BLaER1 (cell line): ENCODE measurements at regions not wholly inside any gene's neighbourhood (a gene's known extent, or its start where the extent isn't known, plus 50 kb on each side); places are given as distances from the start of the nearest gene placed in this dataset.

Experiments used
- H3K27ac ChIP-seq: shearing (Covaris generic); formaldehyde crosslinking; 2 replicates; pipeline ENCODE4 v1.8.1; 2022
- H3K27me3 ChIP-seq: shearing (Covaris generic); formaldehyde crosslinking; 2 replicates; pipeline ENCODE4 v1.8.1; 2022
- H3K36me3 ChIP-seq: shearing (Covaris generic); formaldehyde crosslinking; 2 replicates; pipeline ENCODE4 v1.8.1; 2022
- H3K4me1 ChIP-seq: shearing (Covaris generic); formaldehyde crosslinking; 2 replicates; pipeline ENCODE4 v1.8.1; 2022
- H3K4me2 ChIP-seq: shearing (Covaris generic); formaldehyde crosslinking; 2 replicates; pipeline ENCODE4 v1.8.1; 2022
- H3K4me3 ChIP-seq: shearing (Covaris generic); formaldehyde crosslinking; 2 replicates; pipeline ENCODE4 v1.8.1; 2022
- H3K9ac ChIP-seq: shearing (Covaris generic); formaldehyde crosslinking; 2 replicates; pipeline ENCODE4 v1.8.1; 2022
- H3K9me3 ChIP-seq: shearing (Covaris generic); formaldehyde crosslinking; 2 replicates; pipeline ENCODE4 v1.8.1; 2022
- H4K20me1 ChIP-seq: shearing (Covaris generic); formaldehyde crosslinking; 2 replicates; pipeline ENCODE4 v1.8.1; 2022
- Cebpa-rat ChIP-seq: shearing (Covaris generic); IDR thresholded peaks from 2 replicates; pipeline ENCODE4 v1.8.1; 2022

GRCh38 chr6:3612341-3613041 is 139.0 kb downstream of the PXDC1 start:
- Histone ChIP-seq H3K4me3 (no peak overlapping the region), H3K9me3 (no peaks in the 10 kb centered on the region), H3K27me3 (no peaks in the 10 kb centered on the region), H3K36me3 (no peaks in the 10 kb centered on the region), H3K9ac (no peak overlapping the region), H4K20me1 (no peaks in the 10 kb centered on the region), H3K4me1 (no peaks in the 10 kb centered on the region), H3K27ac (no peak overlapping the region), H3K4me2 (no peak overlapping the region)
- no peak for TF ChIP-seq Cebpa-rat

DNA sequence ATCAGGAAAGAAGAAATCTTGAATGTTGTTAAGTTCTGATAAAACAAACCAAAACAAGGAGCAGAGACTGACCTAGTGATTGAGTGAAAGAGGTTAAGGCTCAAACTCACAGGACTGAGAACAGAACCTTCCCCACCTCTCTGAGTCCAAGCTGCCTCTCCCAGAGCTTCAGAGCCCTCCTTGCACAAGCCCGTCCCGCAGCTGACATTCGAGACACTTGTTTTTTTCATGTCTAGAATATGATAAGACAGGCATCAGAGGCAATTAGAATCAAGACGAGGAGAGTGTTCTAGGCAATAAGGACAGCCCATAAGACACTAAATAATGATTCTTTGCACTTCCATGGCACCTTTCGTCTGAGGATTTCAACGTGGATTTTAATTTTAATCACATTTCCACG is 140.6 kb downstream of the PXDC1 start:
- no peaks in the 10 kb centered on the region for H4K20me1 ChIP-seq
- no peaks in the 10 kb centered on the region for H3K4me1 ChIP-seq
- no peak overlapping the region for H3K4me2 ChIP-seq
- no peak overlapping the region for H3K4me3 ChIP-seq
- H3K27ac ChIP-seq: no peak overlapping the region
- no peaks in the 10 kb centered on the region for H3K36me3 ChIP-seq
- no peak overlapping the region for H3K9ac ChIP-seq
- no peaks in the 10 kb centered on the region for H3K27me3 ChIP-seq
- H3K9me3 ChIP-seq: no peaks in the 10 kb centered on the region
- TF ChIP-seq Cebpa-rat: no peak

DNA sequence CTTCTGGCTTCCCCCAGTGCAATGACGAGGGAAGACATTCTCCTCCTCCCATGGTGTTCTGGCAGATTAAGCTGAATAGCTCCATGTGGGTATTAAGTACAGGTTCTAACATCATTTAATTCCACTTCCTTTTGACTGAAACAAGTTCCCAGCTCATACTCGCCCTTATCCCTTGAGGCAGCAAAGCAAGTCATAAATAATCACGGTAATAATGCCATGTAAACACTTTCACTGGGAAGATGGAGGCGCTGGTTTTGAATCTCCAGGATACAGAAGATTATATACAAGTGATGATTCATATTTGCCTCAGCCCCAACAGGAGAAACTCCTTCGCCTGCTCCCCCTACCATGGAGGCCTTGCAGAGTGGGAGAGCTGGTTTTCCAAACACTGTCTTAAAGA is 141.3 kb downstream of the PXDC1 start:
- no peaks in the 10 kb centered on the region for H4K20me1 ChIP-seq
- H3K36me3 ChIP-seq: no peaks in the 10 kb centered on the region
- H3K27ac ChIP-seq: no peak overlapping the region
- H3K4me1 ChIP-seq: no peaks in the 10 kb centered on the region; the same call in 1 of the 2 replicates
- no peak overlapping the region for H3K4me2 ChIP-seq
- no peak overlapping the region for H3K9ac ChIP-seq
- H3K4me3 ChIP-seq: no peak overlapping the region
- H3K27me3 ChIP-seq: no peaks in the 10 kb centered on the region
- H3K9me3 ChIP-seq: no peaks in the 10 kb centered on the region
- no peak for TF ChIP-seq Cebpa-rat

DNA sequence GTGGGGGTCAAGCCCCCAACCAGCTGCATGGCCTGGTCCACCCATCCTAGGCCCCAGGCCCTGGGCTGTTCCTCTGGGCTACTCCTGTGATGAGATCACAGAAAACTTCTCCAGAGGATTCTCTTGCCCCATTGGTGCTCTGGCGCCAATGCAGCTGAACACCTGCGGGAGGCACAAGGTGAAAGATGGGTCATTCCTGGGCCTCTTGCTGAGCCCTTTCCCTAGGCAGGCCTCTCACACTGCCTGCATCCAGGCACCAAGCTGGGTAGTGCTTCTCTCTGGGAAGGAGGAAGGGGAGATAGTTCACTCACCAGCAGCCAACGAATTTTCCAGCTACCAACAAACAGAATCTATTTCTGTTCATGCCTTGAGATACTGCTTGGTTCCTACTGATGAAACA is 142.1 kb downstream of the PXDC1 start:
- Histone ChIP-seq H3K36me3 (no peaks in the 10 kb centered on the region), H3K27ac (no peak overlapping the region), H3K9ac (no peak overlapping the region)

DNA sequence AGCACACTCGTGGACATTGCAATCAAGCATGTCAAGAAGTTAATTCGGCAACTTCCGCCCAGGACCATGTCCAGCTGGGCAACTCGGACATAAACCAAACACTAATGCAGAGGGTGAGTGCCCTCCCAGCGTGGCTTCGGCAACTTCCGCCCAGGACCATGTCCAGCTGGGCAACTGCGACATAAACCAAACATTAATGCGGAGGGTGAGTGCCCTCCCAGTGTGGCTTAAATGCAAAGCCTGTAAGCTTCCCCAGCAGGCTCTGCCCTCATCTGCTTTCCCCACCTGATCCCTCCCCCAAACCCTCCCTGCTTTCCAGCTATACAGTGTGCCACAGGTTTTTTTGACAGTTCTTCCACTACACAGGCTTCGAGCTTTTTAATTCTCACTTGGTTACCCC is 143.4 kb downstream of the PXDC1 start:
- no peak for TF ChIP-seq Cebpa-rat
- H4K20me1 ChIP-seq: no peaks in the 10 kb centered on the region
- H3K4me3 ChIP-seq: no peak overlapping the region
- H3K9me3 ChIP-seq: 0 out of 2 replicates have a peak, but pooled peaks cover under 1% of the 10 kb centered on the region
- no peaks in the 10 kb centered on the region for H3K36me3 ChIP-seq
- H3K27ac ChIP-seq: no peak overlapping the region
- H3K27me3 ChIP-seq: no peaks in the 10 kb centered on the region
- no peak overlapping the region for H3K4me2 ChIP-seq
- no peak overlapping the region for H3K9ac ChIP-seq
- peaks cover 14% of the 10 kb centered on the region for H3K4me1 ChIP-seq

More for the DNA sequence above, 142.1 kb downstream of the PXDC1 start:
- no peak overlapping the region for H3K4me2 ChIP-seq
- peaks cover 5% of the 10 kb centered on the region; the same call in 1 of the 2 replicates for H3K4me1 ChIP-seq
- no peak overlapping the region for H3K4me3 ChIP-seq
- no peaks in the 10 kb centered on the region for H4K20me1 ChIP-seq
- H3K27me3 ChIP-seq: no peaks in the 10 kb centered on the region
- TF ChIP-seq Cebpa-rat: no peak
- H3K9me3 ChIP-seq: no peaks in the 10 kb centered on the region

DNA sequence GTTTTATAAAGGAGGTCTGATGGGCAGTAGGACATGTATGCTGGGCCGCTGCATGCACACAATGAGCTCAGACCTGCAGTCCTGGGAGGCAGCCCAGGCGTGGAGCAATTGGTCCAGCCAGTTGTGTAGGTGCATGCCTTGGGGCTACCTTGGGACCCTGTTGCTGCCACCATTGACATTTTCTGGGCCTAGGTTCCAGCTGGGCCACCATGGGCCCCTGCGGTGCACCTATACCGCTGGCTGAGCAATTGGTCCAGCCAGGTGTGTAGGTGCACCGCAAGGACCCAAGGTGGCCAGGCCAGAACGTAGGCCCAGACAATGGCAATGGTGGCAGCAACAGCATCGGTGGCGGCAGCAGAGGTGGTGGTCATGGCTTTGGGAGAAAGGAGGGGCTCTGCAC is 143.9 kb downstream of the PXDC1 start:
- Histone ChIP-seq H3K4me3 (no peak overlapping the region), H3K27ac (no peak overlapping the region), H3K4me2 (no peak overlapping the region), H3K27me3 (no peaks in the 10 kb centered on the region), H3K4me1 (peaks cover 19% of the 10 kb centered on the region), H4K20me1 (no peaks in the 10 kb centered on the region), H3K9ac (no peak overlapping the region), H3K36me3 (no peaks in the 10 kb centered on the region), H3K9me3 (peaks cover 6% of the 10 kb centered on the region)
- TF ChIP-seq Cebpa-rat: no peak

GRCh38 chr6:3607171-3607570 is 144.3 kb downstream of the PXDC1 start:
- no peak overlapping the region for H3K4me3 ChIP-seq
- H3K36me3 ChIP-seq: no peaks in the 10 kb centered on the region
- no peak overlapping the region for H3K9ac ChIP-seq
- H3K27me3 ChIP-seq: no peaks in the 10 kb centered on the region
- no peak for TF ChIP-seq Cebpa-rat
- H3K9me3 ChIP-seq: peaks cover 11% of the 10 kb centered on the region
- H3K27ac ChIP-seq: no peak overlapping the region
- no peaks in the 10 kb centered on the region for H4K20me1 ChIP-seq
- no peak overlapping the region for H3K4me2 ChIP-seq
- peaks cover 19% of the 10 kb centered on the region for H3K4me1 ChIP-seq

- peaks cover 23% of the 10 kb centered on the region for H3K9me3 ChIP-seq
- peak overlapping the region; percentile 8; the same call in 1 of the 2 replicates for H3K27ac ChIP-seq
- H3K4me1 ChIP-seq: peaks cover 19% of the 10 kb centered on the region
- no peak overlapping the region for H3K4me3 ChIP-seq
- H4K20me1 ChIP-seq: no peaks in the 10 kb centered on the region
- H3K4me2 ChIP-seq: peak overlapping the region; percentile 65
- H3K36me3 ChIP-seq: no peaks in the 10 kb centered on the region
- no peak overlapping the region for H3K9ac ChIP-seq
- no peaks in the 10 kb centered on the region for H3K27me3 ChIP-seq
- TF ChIP-seq Cebpa-rat: no peak
Observed at GRCh38 chr6:3603340-3604130, 146.7 kb upstream of the SLC22A23 start.

- Histone ChIP-seq H3K4me2 (no peak overlapping the region), H4K20me1 (no peaks in the 10 kb centered on the region), H3K27me3 (no peaks in the 10 kb centered on the region), H3K4me1 (peaks cover 19% of the 10 kb centered on the region), H3K36me3 (no peaks in the 10 kb centered on the region), H3K4me3 (no peak overlapping the region), H3K9ac (no peak overlapping the region), H3K9me3 (peaks cover 23% of the 10 kb centered on the region), H3K27ac (no peak overlapping the region)
- TF ChIP-seq Cebpa-rat: no peak
Observed at GRCh38 chr6:3601570-3601969, 144.7 kb upstream of the SLC22A23 start.

- Histone ChIP-seq H3K4me1 (no peaks in the 10 kb centered on the region; the same call in 1 of the 2 replicates), H3K27me3 (no peaks in the 10 kb centered on the region), H3K4me3 (no peak overlapping the region), H3K36me3 (no peaks in the 10 kb centered on the region), H3K27ac (no peak overlapping the region), H3K9ac (no peak overlapping the region), H4K20me1 (no peaks in the 10 kb centered on the region), H3K4me2 (no peak overlapping the region), H3K9me3 (peaks cover 16% of the 10 kb centered on the region)
- TF ChIP-seq Cebpa-rat: no peak
Observed at GRCh38 chr6:3597500-3598064, 140.7 kb upstream of the SLC22A23 start.
